ENCODE measurements at regions not wholly inside any gene's neighbourhood (a gene's known extent, or its start where the extent isn't known, plus 50 kb on each side); places are given as distances from the start of the nearest gene placed in this dataset.

- Histone ChIP-seq H3K9me3 (ENCODE audit: control insufficient read depth in 2 of 2, low read length in 2 of 2) (no peaks in the 10 kb centered on the region), H3K4me3 (ENCODE audit: low read length in 2 of 2) (no peak overlapping the region), H3K27ac (ENCODE audit: low read depth in 2 of 2, low read length in 2 of 2) (no peak overlapping the region), H3K9ac (ENCODE audit: low read depth in 1 of 2, low read length in 2 of 2) (no peak overlapping the region), H3K27me3 (ENCODE audit: control insufficient read depth in 2 of 2, insufficient read depth in 2 of 2, low read length in 2 of 2) (no peaks in the 10 kb centered on the region), H3K36me3 (ENCODE audit: control insufficient read depth in 2 of 2, insufficient read depth in 2 of 2, low read length in 2 of 2) (no peaks in the 10 kb centered on the region), H3K4me1 (ENCODE audit: control insufficient read depth in 2 of 2, insufficient read depth in 2 of 2, low read length in 2 of 2) (no peaks in the 10 kb centered on the region)
Measured at GRCh38 chr13:34826432-34826831, 115.6 kb upstream of the NBEA start.

- no peaks in the 10 kb centered on the region for H3K27me3 ChIP-seq (ENCODE audit: control insufficient read depth in 2 of 2, insufficient read depth in 2 of 2, low read length in 2 of 2)
- H3K36me3 ChIP-seq (ENCODE audit: control insufficient read depth in 2 of 2, insufficient read depth in 2 of 2, low read length in 2 of 2), result no peaks in the 10 kb centered on the region
- peaks cover 0 to 5% of the 10 kb centered on the region in 2 donors for H3K9me3 ChIP-seq (ENCODE audit: control insufficient read depth in 2 of 2, low read length in 2 of 2)
- H3K9ac ChIP-seq (ENCODE audit: low read depth in 1 of 2, low read length in 2 of 2), result no peak overlapping the region
- H3K4me1 ChIP-seq (ENCODE audit: control insufficient read depth in 2 of 2, insufficient read depth in 2 of 2, low read length in 2 of 2), result no peaks in the 10 kb centered on the region
- H3K4me3 ChIP-seq (ENCODE audit: low read length in 2 of 2), result no peak overlapping the region
- H3K27ac ChIP-seq (ENCODE audit: low read depth in 2 of 2, low read length in 2 of 2), result no peak overlapping the region
Measured at GRCh38 chr13:34833562-34834182, 108.4 kb upstream of the NBEA start.

GRCh38 chr13:34842466-34842865 is 99.6 kb upstream of the NBEA start:
- Histone ChIP-seq H3K27me3 (ENCODE audit: control insufficient read depth in 2 of 2, insufficient read depth in 2 of 2, low read length in 2 of 2) (no peaks in the 10 kb centered on the region), H3K9me3 (ENCODE audit: control insufficient read depth in 2 of 2, low read length in 2 of 2) (no peaks in the 10 kb centered on the region), H3K9ac (ENCODE audit: low read depth in 1 of 2, low read length in 2 of 2) (no peak overlapping the region), H3K4me1 (ENCODE audit: control insufficient read depth in 2 of 2, insufficient read depth in 2 of 2, low read length in 2 of 2) (no peaks in the 10 kb centered on the region), H3K36me3 (ENCODE audit: control insufficient read depth in 2 of 2, insufficient read depth in 2 of 2, low read length in 2 of 2) (no peaks in the 10 kb centered on the region), H3K27ac (ENCODE audit: low read depth in 2 of 2, low read length in 2 of 2) (no peak overlapping the region), H3K4me3 (ENCODE audit: low read length in 2 of 2) (no peak overlapping the region)

GRCh38 chr13:34847766-34848165 is 94.3 kb upstream of the NBEA start:
- no peaks in the 10 kb centered on the region for H3K4me1 ChIP-seq (ENCODE audit: control insufficient read depth in 2 of 2, insufficient read depth in 2 of 2, low read length in 2 of 2)
- H3K27ac ChIP-seq (ENCODE audit: low read depth in 2 of 2, low read length in 2 of 2), result no peak overlapping the region
- no peaks in the 10 kb centered on the region for H3K27me3 ChIP-seq (ENCODE audit: control insufficient read depth in 2 of 2, insufficient read depth in 2 of 2, low read length in 2 of 2)
- H3K4me3 ChIP-seq (ENCODE audit: low read length in 2 of 2), result no peak overlapping the region
- no peaks in the 10 kb centered on the region for H3K9me3 ChIP-seq (ENCODE audit: control insufficient read depth in 2 of 2, low read length in 2 of 2)
- no peaks in the 10 kb centered on the region for H3K36me3 ChIP-seq (ENCODE audit: control insufficient read depth in 2 of 2, insufficient read depth in 2 of 2, low read length in 2 of 2)
- no peak overlapping the region for H3K9ac ChIP-seq (ENCODE audit: low read depth in 1 of 2, low read length in 2 of 2)

GRCh38 chr13:34849406-34849805 is 92.7 kb upstream of the NBEA start:
- Histone ChIP-seq H3K4me1 (ENCODE audit: control insufficient read depth in 2 of 2, insufficient read depth in 2 of 2, low read length in 2 of 2) (no peaks in the 10 kb centered on the region), H3K9me3 (ENCODE audit: control insufficient read depth in 2 of 2, low read length in 2 of 2) (no peaks in the 10 kb centered on the region), H3K9ac (ENCODE audit: low read depth in 1 of 2, low read length in 2 of 2) (no peak overlapping the region), H3K4me3 (ENCODE audit: low read length in 2 of 2) (no peak overlapping the region), H3K36me3 (ENCODE audit: control insufficient read depth in 2 of 2, insufficient read depth in 2 of 2, low read length in 2 of 2) (no peaks in the 10 kb centered on the region), H3K27ac (ENCODE audit: low read depth in 2 of 2, low read length in 2 of 2) (no peak overlapping the region), H3K27me3 (ENCODE audit: control insufficient read depth in 2 of 2, insufficient read depth in 2 of 2, low read length in 2 of 2) (no peaks in the 10 kb centered on the region)

- Histone ChIP-seq H3K4me1 (ENCODE audit: control insufficient read depth in 2 of 2, insufficient read depth in 2 of 2, low read length in 2 of 2) (no peaks in the 10 kb centered on the region), H3K9me3 (ENCODE audit: control insufficient read depth in 2 of 2, low read length in 2 of 2) (no peaks in the 10 kb centered on the region), H3K4me3 (ENCODE audit: low read length in 2 of 2) (no peak overlapping the region), H3K36me3 (ENCODE audit: control insufficient read depth in 2 of 2, insufficient read depth in 2 of 2, low read length in 2 of 2) (no peaks in the 10 kb centered on the region), H3K27ac (ENCODE audit: low read depth in 2 of 2, low read length in 2 of 2) (no peak overlapping the region), H3K27me3 (ENCODE audit: control insufficient read depth in 2 of 2, insufficient read depth in 2 of 2, low read length in 2 of 2) (no peaks in the 10 kb centered on the region), H3K9ac (ENCODE audit: low read depth in 1 of 2, low read length in 2 of 2) (no peak overlapping the region)
Measured at GRCh38 chr13:34853161-34853560, 88.9 kb upstream of the NBEA start.

- no peak overlapping the region for H3K9ac ChIP-seq (ENCODE audit: low read depth in 1 of 2, low read length in 2 of 2)
- H3K27me3 ChIP-seq (ENCODE audit: control insufficient read depth in 2 of 2, insufficient read depth in 2 of 2, low read length in 2 of 2), result no peaks in the 10 kb centered on the region
- H3K27ac ChIP-seq (ENCODE audit: low read depth in 2 of 2, low read length in 2 of 2), result no peak overlapping the region
- H3K4me1 ChIP-seq (ENCODE audit: control insufficient read depth in 2 of 2, insufficient read depth in 2 of 2, low read length in 2 of 2), result no peaks in the 10 kb centered on the region
- no peaks in the 10 kb centered on the region for H3K9me3 ChIP-seq (ENCODE audit: control insufficient read depth in 2 of 2, low read length in 2 of 2)
- H3K36me3 ChIP-seq (ENCODE audit: control insufficient read depth in 2 of 2, insufficient read depth in 2 of 2, low read length in 2 of 2), result no peaks in the 10 kb centered on the region
- no peak overlapping the region for H3K4me3 ChIP-seq (ENCODE audit: low read length in 2 of 2)
Measured at GRCh38 chr13:34857558-34858325, 84.3 kb upstream of the NBEA start.

GRCh38 chr13:34862311-34862710 is 79.8 kb upstream of the NBEA start:
- H3K27ac ChIP-seq (ENCODE audit: low read depth in 2 of 2, low read length in 2 of 2), result no peak overlapping the region
- no peak overlapping the region for H3K4me3 ChIP-seq (ENCODE audit: low read length in 2 of 2)
- H3K27me3 ChIP-seq (ENCODE audit: control insufficient read depth in 2 of 2, insufficient read depth in 2 of 2, low read length in 2 of 2), result no peaks in the 10 kb centered on the region

GRCh38 chr13:34862716-34863115 is 79.4 kb upstream of the NBEA start:
- Histone ChIP-seq H3K27ac (ENCODE audit: low read depth in 2 of 2, low read length in 2 of 2) (no peak overlapping the region), H3K4me1 (ENCODE audit: control insufficient read depth in 2 of 2, insufficient read depth in 2 of 2, low read length in 2 of 2) (no peaks in the 10 kb centered on the region)

More at GRCh38 chr13:34862311-34862710, 79.8 kb upstream of the NBEA start:
- no peaks in the 10 kb centered on the region for H3K36me3 ChIP-seq (ENCODE audit: control insufficient read depth in 2 of 2, insufficient read depth in 2 of 2, low read length in 2 of 2)
- no peaks in the 10 kb centered on the region for H3K9me3 ChIP-seq (ENCODE audit: control insufficient read depth in 2 of 2, low read length in 2 of 2)
- H3K9ac ChIP-seq (ENCODE audit: low read depth in 1 of 2, low read length in 2 of 2), result no peak overlapping the region
- H3K4me1 ChIP-seq (ENCODE audit: control insufficient read depth in 2 of 2, insufficient read depth in 2 of 2, low read length in 2 of 2), result no peaks in the 10 kb centered on the region

GRCh38 chr13:34863360-34864135 is 78.5 kb upstream of the NBEA start:
- Histone ChIP-seq H3K36me3 (ENCODE audit: control insufficient read depth in 2 of 2, insufficient read depth in 2 of 2, low read length in 2 of 2) (no peaks in the 10 kb centered on the region), H3K9ac (ENCODE audit: low read depth in 1 of 2, low read length in 2 of 2) (no peak overlapping the region), H3K4me3 (ENCODE audit: low read length in 2 of 2) (no peak overlapping the region), H3K9me3 (ENCODE audit: control insufficient read depth in 2 of 2, low read length in 2 of 2) (no peaks in the 10 kb centered on the region), H3K27me3 (ENCODE audit: control insufficient read depth in 2 of 2, insufficient read depth in 2 of 2, low read length in 2 of 2) (no peaks in the 10 kb centered on the region), H3K4me1 (ENCODE audit: control insufficient read depth in 2 of 2, insufficient read depth in 2 of 2, low read length in 2 of 2) (no peaks in the 10 kb centered on the region), H3K27ac (ENCODE audit: low read depth in 2 of 2, low read length in 2 of 2) (no peak overlapping the region)

More at GRCh38 chr13:34862716-34863115, 79.4 kb upstream of the NBEA start:
- H3K4me3 ChIP-seq (ENCODE audit: low read length in 2 of 2), result no peak overlapping the region
- H3K9ac ChIP-seq (ENCODE audit: low read depth in 1 of 2, low read length in 2 of 2), result no peak overlapping the region
- no peaks in the 10 kb centered on the region for H3K27me3 ChIP-seq (ENCODE audit: control insufficient read depth in 2 of 2, insufficient read depth in 2 of 2, low read length in 2 of 2)
- H3K36me3 ChIP-seq (ENCODE audit: control insufficient read depth in 2 of 2, insufficient read depth in 2 of 2, low read length in 2 of 2), result no peaks in the 10 kb centered on the region
- no peaks in the 10 kb centered on the region for H3K9me3 ChIP-seq (ENCODE audit: control insufficient read depth in 2 of 2, low read length in 2 of 2)

All from mucosa of rectum (tissue), 2 donors.